Fibroblast of lung (primary cell): ENCODE measurements at regions not wholly inside any gene's neighbourhood (a gene's known extent, or its start where the extent isn't known, plus 50 kb on each side); places are given as distances from the start of the nearest gene placed in this dataset.

Experiments used
- DNase-seq, 2 donors: peaks; one replicate each; pipeline versions ENCODE4 v3.0.0 to v3.0.0-alpha.2; 2010; ENCODE audit warnings: low read depth in 2 of 2
- H2AFZ ChIP-seq: 2 replicates; pipeline ENCODE4 v1.5.1; 2012; ENCODE audit warnings: low read length, control low read depth, inconsistent platforms
- H3K27ac ChIP-seq: 2 replicates; pipeline ENCODE4 v1.5.1; 2011; ENCODE audit warnings: low read length, control low read depth; ENCODE audit not compliant: insufficient read depth
- H3K27me3 ChIP-seq: 2 replicates; pipeline ENCODE4 v1.5.1; 2011; ENCODE audit warnings: mild to moderate bottlenecking, low read length; ENCODE audit not compliant: control insufficient read depth, insufficient read depth
- H3K36me3 ChIP-seq: 2 replicates; pipeline ENCODE4 v1.5.1; 2011; ENCODE audit warnings: low read length; ENCODE audit not compliant: control insufficient read depth, insufficient read depth
- H3K4me1 ChIP-seq: 2 replicates; pipeline ENCODE4 v1.5.1; 2011; ENCODE audit warnings: low read length; ENCODE audit not compliant: control insufficient read depth, insufficient read depth; ENCODE audit errors: extremely low read depth
- H3K4me2 ChIP-seq: 2 replicates; pipeline ENCODE4 v1.5.1; 2011; ENCODE audit warnings: low read length, control low read depth; ENCODE audit not compliant: insufficient read depth; ENCODE audit errors: extremely low read depth
- H3K4me3 ChIP-seq, 4 experiments: fragments of 200-600 bp in 1 of 4; sonication (generic) in 1 of 4; replicated peaks in 1 of 4; 2 replicates each; pipeline ENCODE4 v1.5.1; 2011 to 2016; ENCODE audit warnings: low read length in 4 of 4, low read depth in 3 of 4, mild to moderate bottlenecking in 3 of 4, control low read depth in 2 of 4, inconsistent platforms in 1 of 4, mixed read lengths in 1 of 4; ENCODE audit not compliant: insufficient read depth in 1 of 4; ENCODE audit errors: control extremely low read depth in 1 of 4
- H3K79me2 ChIP-seq: 2 replicates; pipeline ENCODE4 v1.5.1; 2012; ENCODE audit warnings: mild to moderate bottlenecking, low read length, inconsistent platforms; ENCODE audit not compliant: control insufficient read depth, insufficient read depth
- H3K9ac ChIP-seq: 2 replicates; pipeline ENCODE4 v1.5.1; 2011; ENCODE audit warnings: mild to moderate bottlenecking, low read length, control low read depth; ENCODE audit not compliant: insufficient read depth
- H3K9me3 ChIP-seq: 2 replicates; pipeline ENCODE4 v1.5.1; 2012; ENCODE audit warnings: low read depth, low read length; ENCODE audit not compliant: control insufficient read depth, insufficient read depth
- H4K20me1 ChIP-seq: 2 replicates; pipeline ENCODE4 v1.5.1; 2011; ENCODE audit warnings: low read length; ENCODE audit not compliant: control insufficient read depth, insufficient read depth; ENCODE audit errors: extremely low read depth
- EZH2 ChIP-seq: IDR thresholded peaks from 2 replicates; pipeline ENCODE4 v1.5.1; 2012; ENCODE audit warnings: low read length, control low read depth, mild to moderate bottlenecking; ENCODE audit errors: missing control alignments
- TF ChIP-seq, protein P1 (sequence below), 2 donors: IDR thresholded peaks in 1 of 2; conservative IDR thresholded peaks in 1 of 2; 1 replicate in 1 of 2; 2 replicates in 1 of 2; pipeline ENCODE4 v1.5.1; 2011 to 2012; ENCODE audit warnings: low read length in 2 of 2, control low read depth in 1 of 2, inconsistent platforms in 1 of 2, low read depth in 1 of 2, mild to moderate bottlenecking in 1 of 2

DNA sequence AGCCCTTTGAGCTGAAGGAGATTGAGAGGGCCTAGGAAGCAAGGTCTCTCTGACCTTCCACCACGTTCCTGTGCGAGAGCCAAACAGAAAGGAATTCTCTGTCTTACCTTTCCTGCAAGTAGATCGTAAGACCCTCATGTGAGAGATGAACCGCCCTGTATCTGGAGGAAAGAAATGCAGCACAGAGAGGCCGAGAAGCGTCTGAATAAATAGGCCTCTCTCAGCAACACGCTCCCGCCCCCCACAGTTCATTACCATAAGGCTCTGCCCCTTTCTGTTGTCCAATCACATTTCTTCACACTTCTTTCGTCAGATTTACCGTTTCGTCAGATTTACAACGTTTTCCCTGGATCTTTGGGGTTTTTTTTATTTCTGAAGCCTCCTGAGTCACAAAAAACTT is 90.3 kb downstream of the BLID start:
- no peak overlapping the region for H3K4me2 ChIP-seq
- H3K27ac ChIP-seq = no peak overlapping the region
- no peaks in the 10 kb centered on the region for H3K79me2 ChIP-seq
- no peak for DNase-seq
- H3K9me3 ChIP-seq = no peaks in the 10 kb centered on the region
- no peaks in the 10 kb centered on the region for H4K20me1 ChIP-seq
- H3K4me1 ChIP-seq = no peaks in the 10 kb centered on the region
- no peaks in the 10 kb centered on the region for H3K36me3 ChIP-seq
- TF ChIP-seq, protein P1, sequence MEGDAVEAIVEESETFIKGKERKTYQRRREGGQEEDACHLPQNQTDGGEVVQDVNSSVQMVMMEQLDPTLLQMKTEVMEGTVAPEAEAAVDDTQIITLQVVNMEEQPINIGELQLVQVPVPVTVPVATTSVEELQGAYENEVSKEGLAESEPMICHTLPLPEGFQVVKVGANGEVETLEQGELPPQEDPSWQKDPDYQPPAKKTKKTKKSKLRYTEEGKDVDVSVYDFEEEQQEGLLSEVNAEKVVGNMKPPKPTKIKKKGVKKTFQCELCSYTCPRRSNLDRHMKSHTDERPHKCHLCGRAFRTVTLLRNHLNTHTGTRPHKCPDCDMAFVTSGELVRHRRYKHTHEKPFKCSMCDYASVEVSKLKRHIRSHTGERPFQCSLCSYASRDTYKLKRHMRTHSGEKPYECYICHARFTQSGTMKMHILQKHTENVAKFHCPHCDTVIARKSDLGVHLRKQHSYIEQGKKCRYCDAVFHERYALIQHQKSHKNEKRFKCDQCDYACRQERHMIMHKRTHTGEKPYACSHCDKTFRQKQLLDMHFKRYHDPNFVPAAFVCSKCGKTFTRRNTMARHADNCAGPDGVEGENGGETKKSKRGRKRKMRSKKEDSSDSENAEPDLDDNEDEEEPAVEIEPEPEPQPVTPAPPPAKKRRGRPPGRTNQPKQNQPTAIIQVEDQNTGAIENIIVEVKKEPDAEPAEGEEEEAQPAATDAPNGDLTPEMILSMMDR (conservative IDR thresholded peaks at IDR 0.05 in 1 of 2, IDR thresholded peaks at IDR 0.05 in 1 of 2; ENCODE audit: low read depth in 1 of 2, low read length in 2 of 2) = no peak
- no peak overlapping the region for H3K9ac ChIP-seq
- no peaks in the 10 kb centered on the region for H3K27me3 ChIP-seq
- H3K4me3 ChIP-seq = no peak overlapping the region
- H2AFZ ChIP-seq = no peak overlapping the region

DNA sequence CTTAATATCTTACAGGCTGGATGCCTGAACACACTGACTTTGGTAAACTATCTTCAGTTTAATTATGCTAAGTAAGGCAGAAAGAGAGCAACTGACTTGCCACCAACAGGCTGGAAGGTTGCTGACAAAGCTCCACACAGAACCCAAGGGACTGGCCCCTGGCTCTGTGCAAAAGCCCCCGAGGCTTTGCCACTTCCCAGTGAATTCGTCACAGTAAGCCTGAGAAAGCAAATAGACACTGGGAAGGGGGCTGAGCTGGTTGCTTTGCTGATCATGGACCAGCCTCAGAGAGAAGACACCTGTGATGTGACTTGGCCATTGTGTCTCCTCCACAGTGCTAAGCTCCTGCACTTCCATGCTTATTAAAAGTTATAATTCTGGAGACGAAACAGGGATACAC is 91.7 kb downstream of the BLID start:
- Histone ChIP-seq H3K4me2 (peak overlapping the region; percentile 33), H3K9me3 (no peaks in the 10 kb centered on the region), H3K9ac (no peak overlapping the region), H3K4me3 (no peak overlapping the region), H4K20me1 (no peaks in the 10 kb centered on the region), H3K36me3 (no peaks in the 10 kb centered on the region), H3K27me3 (no peaks in the 10 kb centered on the region), H2AFZ (no peak overlapping the region), H3K79me2 (no peaks in the 10 kb centered on the region), H3K27ac (no peak overlapping the region), H3K4me1 (no peaks in the 10 kb centered on the region)
- no peak for TF ChIP-seq EZH2
- TF ChIP-seq, protein P1 (conservative IDR thresholded peaks at IDR 0.05 in 1 of 2, IDR thresholded peaks at IDR 0.05 in 1 of 2; ENCODE audit: low read depth in 1 of 2, low read length in 2 of 2) = no peak
- DNase-seq = no peak

DNA sequence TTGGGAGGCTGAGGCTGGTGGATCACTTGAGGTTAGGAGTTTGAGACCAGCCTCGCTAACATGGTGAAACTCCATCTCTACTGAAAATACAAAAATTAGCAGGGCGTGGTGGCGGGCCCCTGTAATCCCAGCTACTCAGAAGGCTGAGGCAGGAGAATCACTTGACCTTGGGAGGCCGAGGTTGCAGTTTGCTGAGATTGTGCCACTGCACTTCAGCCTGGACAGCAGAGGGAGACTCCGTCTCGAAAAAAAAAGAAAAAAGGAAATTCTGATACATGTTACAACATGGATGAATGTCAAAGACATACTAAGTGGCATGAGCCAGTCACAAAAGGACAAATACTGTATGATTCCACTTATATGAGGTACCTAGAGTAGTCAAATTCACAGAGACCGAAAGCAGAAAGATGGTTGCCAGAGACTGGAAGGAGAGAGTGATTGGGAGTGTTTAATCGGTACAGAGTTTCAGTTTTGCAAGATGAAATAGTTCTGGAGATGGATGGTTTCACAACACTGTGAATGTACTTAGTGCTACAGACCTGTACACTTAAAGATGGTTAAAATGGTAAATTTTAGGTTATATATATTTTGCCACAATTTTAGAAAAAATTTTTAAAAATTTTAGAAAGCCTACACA is 92.3 kb downstream of the BLID start:
- TF ChIP-seq, protein P1 (conservative IDR thresholded peaks at IDR 0.05 in 1 of 2, IDR thresholded peaks at IDR 0.05 in 1 of 2; ENCODE audit: low read depth in 1 of 2, low read length in 2 of 2) = peak in 1 of 2 donors; percentile 7
- TF ChIP-seq EZH2 = no peak
- no peaks in the 10 kb centered on the region for H4K20me1 ChIP-seq
- H3K4me2 ChIP-seq = peak overlapping the region; percentile 33
- no peaks in the 10 kb centered on the region for H3K9me3 ChIP-seq
- H3K4me1 ChIP-seq = no peaks in the 10 kb centered on the region
- H3K4me3 ChIP-seq = no peak overlapping the region
- no peaks in the 10 kb centered on the region for H3K27me3 ChIP-seq
- H3K9ac ChIP-seq = no peak overlapping the region
- no peaks in the 10 kb centered on the region for H3K79me2 ChIP-seq
- H3K27ac ChIP-seq = no peak overlapping the region
- no peak overlapping the region for H2AFZ ChIP-seq
- no peaks in the 10 kb centered on the region for H3K36me3 ChIP-seq
- DNase-seq = no peak
